ENCODE measurements at regions not wholly inside any gene's neighbourhood (a gene's known extent, or its start where the extent isn't known, plus 50 kb on each side); places are given as distances from the start of the nearest gene placed in this dataset.

DNA sequence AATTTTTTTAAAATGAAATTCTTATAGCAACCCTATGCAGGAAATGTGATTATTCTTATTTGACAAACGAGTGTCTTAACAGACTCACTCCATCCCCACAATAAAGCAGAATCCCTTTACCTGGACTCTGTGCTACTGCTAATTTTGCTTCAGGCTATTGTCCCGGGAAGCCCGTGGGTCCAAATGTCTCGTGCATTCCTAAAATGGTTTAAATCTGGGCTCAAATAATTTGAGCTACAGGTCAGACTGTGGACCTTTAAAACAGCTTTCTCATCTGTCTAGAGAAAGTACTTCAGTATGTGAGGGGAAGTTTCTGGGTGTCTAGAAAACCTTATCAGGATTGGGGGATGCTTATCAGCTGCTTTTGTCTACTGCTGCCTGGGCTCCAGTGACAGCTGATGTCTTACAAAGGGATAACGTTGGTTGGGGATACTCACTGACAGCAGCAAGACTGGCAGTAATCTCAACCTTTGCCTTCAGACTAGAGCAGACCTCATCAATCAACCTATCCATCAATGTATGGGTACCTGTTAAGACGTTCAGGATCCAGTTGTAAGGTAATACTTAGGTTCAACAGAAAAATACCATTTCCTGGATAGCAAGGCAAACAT is 197.9 kb upstream of the CDH11 start:
- TF ChIP-seq POLR2A (IDR thresholded peaks at IDR 0.05) = no peak
- no peak for TF ChIP-seq CTCF (IDR thresholded peaks at IDR 0.05)
- no peak for TF ChIP-seq POLR2AphosphoS5 (IDR thresholded peaks at IDR 0.05)
- intact Hi-C loops (cut with DNase I; ENCODE audit: low total_unique reads) = no loop called here
- Histone ChIP-seq H3K36me3 (no peaks in the 10 kb centered on the region), H3K27ac (no peak overlapping the region), H3K9me3 (no peaks in the 10 kb centered on the region), H3K4me1 (peaks cover 0 to 3% of the 10 kb centered on the region in 2 donors), H3K4me3 (no peak overlapping the region), H3K27me3 (no peaks in the 10 kb centered on the region)
- no peak for DNase-seq (ENCODE audit: low spot score in 2 of 2)

- H3K4me1 ChIP-seq = peaks cover 0 to 4% of the 10 kb centered on the region in 2 donors
- no peak for DNase-seq (ENCODE audit: low spot score in 2 of 2)
- H3K4me3 ChIP-seq = no peak overlapping the region
- no peaks in the 10 kb centered on the region for H3K9me3 ChIP-seq
- H3K36me3 ChIP-seq = no peaks in the 10 kb centered on the region
- intact Hi-C loops (cut with DNase I; ENCODE audit: low total_unique reads) = no loop called here
- no peak for TF ChIP-seq POLR2AphosphoS5 (IDR thresholded peaks at IDR 0.05)
- H3K27me3 ChIP-seq = no peaks in the 10 kb centered on the region
- H3K27ac ChIP-seq = no peak overlapping the region
Observed at GRCh38 chr16:65318590-65319257, 196.9 kb upstream of the CDH11 start.

- intact Hi-C loops (cut with DNase I; ENCODE audit: low total_unique reads) = no loop called here
- TF ChIP-seq POLR2AphosphoS5 (IDR thresholded peaks at IDR 0.05) = no peak
- TF ChIP-seq CTCF (IDR thresholded peaks at IDR 0.05) = no peak
- no peak for TF ChIP-seq POLR2A (IDR thresholded peaks at IDR 0.05)
- H3K27me3 ChIP-seq = no peaks in the 10 kb centered on the region
- H3K36me3 ChIP-seq = no peaks in the 10 kb centered on the region
- no peak overlapping the region for H3K27ac ChIP-seq
- DNase-seq (ENCODE audit: low spot score in 2 of 2) = no peak
- no peaks in the 10 kb centered on the region for H3K9me3 ChIP-seq
- H3K4me1 ChIP-seq = peaks cover 0 to 4% of the 10 kb centered on the region in 2 donors
- H3K4me3 ChIP-seq = no peak overlapping the region
Observed at GRCh38 chr16:65318138-65318537, 196.3 kb upstream of the CDH11 start.

- TF ChIP-seq CTCF (IDR thresholded peaks at IDR 0.05) (no peak), POLR2AphosphoS5 (IDR thresholded peaks at IDR 0.05) (no peak), POLR2A (IDR thresholded peaks at IDR 0.05) (no peak)
- Histone ChIP-seq H3K27ac (no peak overlapping the region), H3K4me3 (no peak overlapping the region), H3K27me3 (no peaks in the 10 kb centered on the region), H3K9me3 (no peaks in the 10 kb centered on the region), H3K36me3 (no peaks in the 10 kb centered on the region), H3K4me1 (peaks cover 0 to 4% of the 10 kb centered on the region in 2 donors)
- intact Hi-C loops (cut with DNase I; ENCODE audit: low total_unique reads) = no loop called here
- no peak for DNase-seq (ENCODE audit: low spot score in 2 of 2)
Observed at GRCh38 chr16:65316808-65317207, 194.9 kb upstream of the CDH11 start.

- no peak overlapping the region for H3K4me3 ChIP-seq
- TF ChIP-seq POLR2AphosphoS5 (IDR thresholded peaks at IDR 0.05) = no peak
- no peak for TF ChIP-seq CTCF (IDR thresholded peaks at IDR 0.05)
- no peak for TF ChIP-seq POLR2A (IDR thresholded peaks at IDR 0.05)
- peak overlapping the region in 1 of 2 donors; percentile 38 for H3K27ac ChIP-seq
- intact Hi-C loops (cut with DNase I; ENCODE audit: low total_unique reads) = no loop called here
- no peaks in the 10 kb centered on the region for H3K36me3 ChIP-seq
- no peaks in the 10 kb centered on the region for H3K9me3 ChIP-seq
- peak in 1 of 2 donors; percentile 41 for DNase-seq (ENCODE audit: low spot score in 2 of 2)
- no peaks in the 10 kb centered on the region for H3K27me3 ChIP-seq
- H3K4me1 ChIP-seq = peaks cover 0 to 4% of the 10 kb centered on the region in 2 donors
Observed at GRCh38 chr16:65315081-65315780, 193.4 kb upstream of the CDH11 start.

All from breast epithelium (tissue), 4 donors.